ENCODE measurements at regions not wholly inside any gene's neighbourhood (a gene's known extent, or its start where the extent isn't known, plus 50 kb on each side); places are given as distances from the start of the nearest gene placed in this dataset.
A peak's percentile ranks its signal among the peaks of the same experiment; 100 is the strongest.

DNA sequence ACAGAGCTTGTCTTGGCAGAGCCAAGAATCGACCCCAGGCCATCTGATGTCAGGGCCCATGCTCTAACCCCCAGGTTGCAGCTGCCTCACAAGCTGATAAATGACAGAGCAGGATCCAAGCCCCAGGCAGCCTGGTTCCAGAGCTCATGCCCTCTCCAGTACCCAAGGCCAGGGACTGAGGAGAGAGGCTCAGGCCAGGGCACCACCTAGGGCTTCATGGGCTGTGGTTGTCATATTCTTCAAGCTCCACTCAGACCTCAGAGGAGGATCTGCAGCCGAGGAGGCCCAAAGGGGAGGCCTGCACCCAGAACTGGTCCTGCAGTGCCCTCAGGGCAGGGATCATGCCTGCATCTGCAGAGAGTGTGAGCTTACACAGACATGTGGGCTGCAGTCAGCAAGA lies 301.1 kb downstream of the MATN1 start:
- Mint-ChIP-seq H3K9me3 (no peaks in the 10 kb centered on the region), H3K27ac (no peak overlapping the region), H3K36me3 (no peaks in the 10 kb centered on the region), H3K27me3 (peaks cover 9% of the 10 kb centered on the region), H3K4me3 (no peak overlapping the region), H3K4me1 (no peaks in the 10 kb centered on the region)

DNA sequence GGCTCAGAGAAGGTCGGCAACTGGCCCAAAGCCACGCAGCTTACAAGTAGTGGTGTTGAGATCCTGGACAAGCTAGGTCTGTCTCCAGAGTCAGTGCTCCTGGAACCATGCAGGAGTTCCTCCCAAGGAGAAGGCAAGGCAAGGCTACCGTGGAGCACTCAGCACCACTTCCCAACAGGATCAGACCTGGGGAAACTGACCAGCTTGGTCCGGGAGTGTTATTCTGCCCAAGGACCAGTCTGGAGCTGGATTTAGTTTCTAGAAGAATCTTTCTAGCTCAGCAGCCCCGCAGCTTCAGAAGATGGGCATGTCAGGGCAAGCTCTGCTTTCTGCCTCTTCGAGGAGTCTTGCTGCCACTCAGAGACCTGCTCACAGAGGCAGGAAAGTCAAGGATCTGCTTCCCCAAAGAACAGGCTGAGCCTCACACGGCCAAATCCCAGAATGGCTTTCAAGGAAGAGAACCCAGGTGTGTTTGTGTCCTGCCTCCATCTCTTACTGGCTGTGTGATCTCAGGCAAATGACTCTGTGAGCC lies 302.8 kb downstream of the MATN1 start:
- no peaks in the 10 kb centered on the region for H3K4me1 Mint-ChIP-seq
- no peak overlapping the region for H3K4me3 Mint-ChIP-seq
- no peaks in the 10 kb centered on the region for H3K9me3 Mint-ChIP-seq
- no peaks in the 10 kb centered on the region for H3K36me3 Mint-ChIP-seq
- H3K27me3 Mint-ChIP-seq = peaks cover 9% of the 10 kb centered on the region
- no peak overlapping the region for H3K27ac Mint-ChIP-seq

DNA sequence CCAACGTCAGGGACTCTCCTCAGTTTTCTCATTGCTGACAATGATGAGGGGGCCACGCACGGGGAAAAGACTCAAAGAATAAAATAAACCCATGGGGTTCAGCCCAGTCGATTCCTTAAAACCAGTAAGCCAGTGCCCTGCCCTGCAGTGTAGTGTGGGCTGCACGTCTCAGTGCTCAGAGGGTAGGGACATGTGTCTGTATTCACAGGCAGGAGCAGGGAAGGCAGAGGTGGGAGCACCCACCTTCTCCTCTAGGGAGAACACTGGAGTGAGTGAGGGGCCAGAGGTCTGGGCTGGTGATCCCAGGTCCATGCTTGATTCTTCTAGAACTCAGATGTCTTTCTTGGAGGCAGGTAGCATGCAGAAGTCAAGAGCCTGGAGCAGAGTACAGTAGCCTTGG lies 303.6 kb downstream of the MATN1 start:
- Mint-ChIP-seq H3K9me3 (no peaks in the 10 kb centered on the region), H3K27ac (no peak overlapping the region), H3K27me3 (peaks cover 8% of the 10 kb centered on the region), H3K4me1 (no peaks in the 10 kb centered on the region), H3K4me3 (no peak overlapping the region), H3K36me3 (no peaks in the 10 kb centered on the region)

DNA sequence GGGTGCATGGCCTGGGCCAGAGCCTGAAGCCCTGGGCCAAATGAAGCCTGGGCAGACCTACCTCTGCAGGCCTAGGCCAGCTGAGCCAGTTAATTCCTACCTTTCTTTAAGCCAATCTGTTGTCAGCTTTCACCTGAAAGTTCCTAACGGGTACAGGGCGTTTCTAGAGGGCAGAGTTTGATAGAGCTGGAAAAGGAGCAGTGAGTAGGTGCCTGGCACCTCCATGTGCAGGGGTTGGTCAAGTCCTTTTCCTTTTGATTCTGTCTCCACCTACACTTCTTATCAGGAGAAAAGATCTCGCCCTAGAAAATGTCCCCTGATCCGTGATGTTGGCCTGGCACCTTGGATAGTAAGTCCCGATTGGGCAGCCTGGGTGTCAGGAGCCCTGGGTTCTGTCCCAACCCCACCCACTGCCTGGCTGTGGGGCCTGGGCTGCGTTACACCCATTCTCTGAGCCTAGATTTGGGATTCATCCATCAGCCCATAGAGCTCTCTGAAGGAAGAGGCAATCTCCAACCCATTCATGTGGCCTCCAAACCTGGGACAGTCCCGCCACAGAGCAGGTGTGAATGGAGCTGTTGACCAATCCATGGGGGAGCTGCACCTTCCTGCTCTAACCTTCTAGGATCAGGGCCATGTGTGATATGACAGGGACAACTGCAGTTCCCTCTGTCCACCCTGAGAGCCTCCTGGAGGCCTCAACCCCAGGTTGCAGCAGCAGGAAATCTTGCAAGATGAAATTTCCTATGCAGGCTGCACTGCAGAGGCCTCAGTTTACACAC lies 304.3 kb downstream of the MATN1 start:
- Mint-ChIP-seq H3K27me3 (peaks cover 8% of the 10 kb centered on the region), H3K36me3 (no peaks in the 10 kb centered on the region), H3K4me1 (no peaks in the 10 kb centered on the region), H3K4me3 (no peak overlapping the region), H3K27ac (no peak overlapping the region), H3K9me3 (no peaks in the 10 kb centered on the region)

DNA sequence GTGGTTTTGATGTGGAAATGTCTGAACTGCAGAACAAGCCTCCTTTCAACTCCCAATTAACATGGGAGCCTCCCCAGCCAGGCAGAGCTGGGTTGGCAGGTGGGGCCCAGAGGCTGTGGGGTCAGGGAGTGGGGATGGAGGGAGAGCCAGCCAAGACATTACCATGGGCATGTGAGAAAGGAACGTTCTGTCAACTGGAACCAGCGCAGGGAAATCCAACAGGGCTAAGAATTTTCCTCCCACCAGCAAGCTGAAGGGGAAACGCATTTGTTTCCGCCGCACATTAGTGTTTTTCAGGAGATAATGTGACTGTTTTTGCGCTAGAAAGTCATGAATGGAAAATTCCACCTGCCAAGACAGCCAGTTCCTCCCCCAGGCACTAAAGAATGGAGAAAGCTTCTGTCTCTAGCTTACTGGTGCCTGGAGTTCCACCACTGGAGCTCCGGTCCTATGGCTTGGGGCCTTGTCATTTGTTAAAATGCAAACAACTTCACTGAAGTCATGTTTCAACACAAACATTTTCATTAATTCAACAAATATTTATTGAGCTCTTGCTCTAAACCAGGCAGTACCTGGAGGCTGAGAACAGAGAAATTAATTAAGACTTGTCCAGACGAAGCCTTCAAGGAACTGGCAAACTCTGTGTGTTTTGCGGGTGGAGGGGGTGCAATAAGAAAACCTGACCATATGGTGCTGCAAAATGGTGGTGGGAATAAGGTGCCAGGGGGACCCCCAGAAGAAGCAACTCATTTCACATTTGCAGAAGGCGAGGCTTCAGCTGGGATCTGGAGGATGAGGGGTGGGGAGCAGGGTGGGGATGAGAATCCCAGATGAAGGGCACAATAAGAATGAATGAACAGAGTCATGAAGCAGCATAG lies 305.1 kb downstream of the MATN1 start:
- no peak overlapping the region for H3K4me3 Mint-ChIP-seq
- no peak overlapping the region for H3K27ac Mint-ChIP-seq
- no peaks in the 10 kb centered on the region for H3K9me3 Mint-ChIP-seq
- H3K27me3 Mint-ChIP-seq = peaks cover 8% of the 10 kb centered on the region
- no peaks in the 10 kb centered on the region for H3K4me1 Mint-ChIP-seq
- no peaks in the 10 kb centered on the region for H3K36me3 Mint-ChIP-seq

DNA sequence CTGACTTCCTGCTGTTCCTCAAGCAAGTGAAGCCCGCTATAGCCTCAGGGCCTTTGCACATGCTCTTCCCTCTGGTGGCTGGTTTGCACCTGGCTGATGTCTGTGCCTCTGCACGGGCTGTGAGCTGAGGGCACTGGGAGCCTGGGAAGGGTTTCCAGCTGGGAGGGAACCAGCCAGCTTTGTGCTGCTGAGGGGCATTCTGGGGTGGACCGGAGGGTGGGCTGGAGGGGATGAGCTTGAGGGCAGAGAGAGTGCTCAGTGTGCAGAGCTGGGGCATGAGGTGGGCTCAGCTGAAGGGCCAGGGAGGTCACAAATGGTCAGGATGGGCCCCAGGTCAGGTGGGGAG lies 305.7 kb downstream of the MATN1 start:
- Mint-ChIP-seq H3K9me3 (no peaks in the 10 kb centered on the region), H3K36me3 (no peaks in the 10 kb centered on the region), H3K4me3 (no peak overlapping the region), H3K27me3 (peaks cover 7% of the 10 kb centered on the region), H3K4me1 (no peaks in the 10 kb centered on the region), H3K27ac (no peak overlapping the region)

DNA sequence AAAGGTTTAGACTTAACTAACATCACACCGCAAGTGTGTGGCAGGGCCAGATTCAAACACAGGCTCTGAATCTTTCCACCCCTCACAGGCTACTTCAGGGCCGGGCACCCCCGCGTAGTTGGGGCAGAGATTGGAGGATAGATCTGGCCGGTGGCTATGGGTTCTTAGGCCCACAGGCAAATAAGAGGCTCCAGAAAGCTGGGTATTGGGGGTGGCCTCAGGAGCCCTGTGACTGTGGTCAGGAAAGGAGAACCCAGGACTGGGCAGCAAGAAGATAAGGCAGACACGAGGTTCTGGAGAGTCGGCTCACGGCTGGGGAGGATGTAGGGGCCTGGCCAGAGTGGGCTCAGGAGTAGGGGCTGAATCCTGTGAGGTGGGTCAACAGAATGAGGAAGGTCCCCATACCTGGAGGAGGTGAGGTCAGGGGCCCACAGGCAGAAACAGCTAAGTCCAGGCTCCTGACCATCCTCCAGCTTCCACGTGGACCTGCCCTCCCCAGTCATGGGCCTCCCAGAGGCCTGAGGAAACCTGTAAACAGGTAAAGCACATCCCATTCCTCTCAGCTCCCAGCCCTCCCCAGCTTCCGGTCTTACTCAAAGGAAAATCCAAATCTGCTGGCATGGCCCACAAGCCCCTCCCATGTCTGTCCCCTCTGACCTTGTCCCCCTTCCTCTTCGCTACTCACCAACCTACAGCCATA lies 306.2 kb downstream of the MATN1 start:
- Mint-ChIP-seq H3K36me3 (no peaks in the 10 kb centered on the region), H3K4me3 (no peak overlapping the region), H3K27me3 (peaks cover 7% of the 10 kb centered on the region)

DNA sequence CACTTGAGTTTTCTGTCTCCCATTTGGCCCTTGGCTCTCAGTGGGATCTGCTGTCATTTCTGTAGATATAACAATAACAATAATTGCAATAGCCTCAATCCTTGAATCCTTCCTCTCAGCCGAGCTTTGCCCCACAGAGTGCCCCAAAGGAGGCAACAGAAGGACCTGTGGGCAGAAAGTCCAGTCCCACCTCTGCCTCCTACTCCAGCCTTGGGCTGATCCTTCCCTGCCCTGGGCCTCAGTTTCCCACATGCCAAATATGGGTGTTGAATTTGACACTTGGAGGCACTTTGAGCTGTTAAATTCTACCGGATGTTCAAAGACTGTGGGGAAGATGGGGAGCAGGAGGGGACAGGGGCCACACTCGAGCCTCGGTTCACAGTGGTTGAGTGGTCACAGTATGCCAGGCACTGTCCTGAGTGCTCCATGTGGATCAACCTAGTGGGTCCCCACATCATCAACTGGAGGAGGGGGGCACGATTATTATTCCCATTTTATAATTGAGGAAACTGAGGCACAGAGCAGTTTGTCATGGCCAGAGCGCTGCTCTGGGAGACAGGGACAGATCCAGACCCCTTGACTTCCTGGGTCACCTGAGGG lies 307.1 kb downstream of the MATN1 start:
- H3K27ac Mint-ChIP-seq = no peak overlapping the region
- no peaks in the 10 kb centered on the region for H3K9me3 Mint-ChIP-seq
- H3K4me1 Mint-ChIP-seq = no peaks in the 10 kb centered on the region
- H3K4me3 Mint-ChIP-seq = no peak overlapping the region
- no peaks in the 10 kb centered on the region for H3K36me3 Mint-ChIP-seq
- peaks cover 7% of the 10 kb centered on the region for H3K27me3 Mint-ChIP-seq

More for the DNA sequence above, 306.2 kb downstream of the MATN1 start:
- H3K9me3 Mint-ChIP-seq = no peaks in the 10 kb centered on the region
- H3K4me1 Mint-ChIP-seq = no peaks in the 10 kb centered on the region
- no peak overlapping the region for H3K27ac Mint-ChIP-seq

DNA sequence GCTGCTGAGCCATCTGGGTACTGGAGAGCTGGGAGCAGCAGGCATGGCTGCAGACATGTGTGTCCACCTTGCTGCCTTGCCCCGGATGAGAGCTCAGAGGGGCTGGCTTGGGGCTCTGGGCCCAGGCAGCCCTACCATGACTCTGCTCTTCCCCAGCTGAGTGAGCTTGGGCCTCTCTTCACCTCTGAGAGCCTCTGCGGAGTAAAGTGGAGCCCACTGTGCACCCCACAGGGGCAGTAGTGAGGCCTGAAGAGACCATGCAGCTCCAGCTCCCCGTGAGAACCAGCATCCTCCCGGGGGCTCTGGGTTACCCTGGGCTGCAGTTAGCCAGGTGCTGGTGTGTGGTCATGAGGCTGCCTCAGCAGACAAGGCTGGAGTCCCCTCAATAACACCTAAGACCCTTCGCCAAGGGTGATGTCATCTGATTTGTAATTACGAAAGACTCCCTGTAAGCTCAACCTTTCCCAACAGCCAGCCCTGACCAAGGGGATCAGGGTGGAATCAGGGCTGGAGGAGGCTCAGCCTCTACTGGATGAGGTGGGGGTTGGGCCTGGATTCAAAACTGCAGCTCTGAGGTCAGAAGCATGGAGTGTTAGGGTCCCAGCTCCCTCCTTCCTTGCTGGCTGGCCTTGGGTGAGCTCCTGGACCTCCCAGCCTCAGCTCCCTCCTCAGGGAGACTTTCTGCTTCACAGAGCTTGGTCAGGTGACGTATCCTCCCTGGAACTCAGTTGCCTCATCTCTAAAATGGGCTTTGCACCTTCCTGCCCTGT lies 308.0 kb downstream of the MATN1 start:
- Mint-ChIP-seq H3K4me3 (no peak overlapping the region), H3K4me1 (no peaks in the 10 kb centered on the region), H3K9me3 (no peaks in the 10 kb centered on the region), H3K27ac (no peak overlapping the region), H3K27me3 (peaks cover 4% of the 10 kb centered on the region), H3K36me3 (no peaks in the 10 kb centered on the region)

DNA sequence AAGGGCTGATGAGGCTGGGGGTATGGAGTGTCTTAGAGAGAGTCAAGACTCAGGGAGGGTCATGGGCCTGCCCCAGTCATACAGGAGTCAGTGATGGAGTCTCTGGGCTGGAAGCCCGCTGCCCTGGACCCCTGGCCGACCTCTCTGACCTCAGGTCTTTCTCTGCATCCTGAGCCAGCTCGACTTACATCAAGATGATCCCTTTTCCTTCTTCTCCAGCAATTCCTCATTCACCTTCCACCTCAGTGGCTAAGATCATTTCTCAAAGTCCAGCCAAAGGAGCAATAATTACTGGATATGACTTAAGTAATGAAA lies 308.6 kb downstream of the MATN1 start:
- no peaks in the 10 kb centered on the region for H3K9me3 Mint-ChIP-seq
- H3K4me3 Mint-ChIP-seq = no peak overlapping the region
- peak overlapping the region; percentile 36 for H3K27ac Mint-ChIP-seq
- no peaks in the 10 kb centered on the region for H3K36me3 Mint-ChIP-seq
- no peaks in the 10 kb centered on the region for H3K4me1 Mint-ChIP-seq
- peaks cover 4% of the 10 kb centered on the region for H3K27me3 Mint-ChIP-seq

DNA sequence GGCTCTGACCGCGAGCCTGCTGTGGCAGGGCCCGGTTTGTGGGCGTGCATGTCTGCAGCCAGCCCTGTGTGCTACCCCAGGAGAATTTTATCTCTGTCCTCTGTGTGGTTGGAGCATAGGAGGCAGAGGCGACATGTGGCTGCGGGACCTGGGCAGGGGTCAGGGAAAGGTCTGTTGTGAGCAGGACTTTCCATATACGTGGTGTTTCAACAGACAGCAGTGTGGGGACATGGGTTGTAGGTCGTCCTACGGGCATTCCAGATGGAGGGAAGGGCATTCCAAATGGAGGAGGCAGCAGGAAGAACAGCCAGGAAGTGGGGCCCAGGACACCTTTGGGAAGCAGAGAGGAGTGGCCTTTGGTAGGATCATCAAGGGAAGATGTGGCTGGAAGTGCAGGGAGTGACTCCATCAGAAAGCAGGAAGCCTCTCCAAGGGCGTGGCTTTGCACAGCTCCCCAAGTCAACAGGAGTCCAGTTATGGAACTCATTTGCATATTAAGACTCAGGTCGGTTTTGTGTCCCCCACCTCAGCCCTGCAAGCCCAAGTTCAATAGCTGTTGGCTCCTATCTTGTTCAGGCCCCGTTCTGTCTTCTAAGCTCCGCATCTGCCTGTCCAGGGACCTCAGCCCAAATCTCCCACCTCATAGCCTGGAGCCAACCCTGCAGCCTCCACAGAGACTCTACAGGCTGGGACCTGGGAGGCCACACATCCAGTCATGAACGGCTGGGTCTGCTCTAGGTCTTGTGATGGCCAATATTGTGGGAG lies 309.1 kb downstream of the MATN1 start:
- Mint-ChIP-seq H3K4me1 (no peaks in the 10 kb centered on the region), H3K27me3 (peaks cover 4% of the 10 kb centered on the region), H3K9me3 (no peaks in the 10 kb centered on the region), H3K36me3 (no peaks in the 10 kb centered on the region), H3K4me3 (no peak overlapping the region), H3K27ac (peak overlapping the region; percentile 36)

DNA sequence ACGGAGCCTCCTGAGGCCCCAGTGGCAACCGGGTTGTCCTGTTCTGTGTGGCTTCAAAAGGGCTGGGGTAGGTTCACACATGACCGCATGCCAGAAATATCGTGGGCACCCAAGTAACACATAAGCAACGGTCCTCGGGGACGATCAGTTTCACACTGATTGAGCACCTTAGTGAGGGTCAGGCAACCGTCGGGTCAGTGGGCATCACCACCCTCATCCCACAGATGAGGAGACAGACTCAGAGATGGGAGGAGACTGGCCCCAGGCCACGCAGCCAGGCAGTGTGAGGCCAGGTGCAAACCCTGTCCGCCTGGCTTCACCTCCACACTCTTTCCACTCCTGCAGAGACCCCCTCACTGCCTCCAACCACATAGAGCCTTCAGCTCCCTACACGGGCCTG lies 309.8 kb downstream of the MATN1 start:
- Mint-ChIP-seq H3K4me1 (no peaks in the 10 kb centered on the region), H3K4me3 (no peak overlapping the region), H3K27me3 (peaks cover 4% of the 10 kb centered on the region), H3K36me3 (no peaks in the 10 kb centered on the region), H3K9me3 (no peaks in the 10 kb centered on the region), H3K27ac (no peak overlapping the region)

DNA sequence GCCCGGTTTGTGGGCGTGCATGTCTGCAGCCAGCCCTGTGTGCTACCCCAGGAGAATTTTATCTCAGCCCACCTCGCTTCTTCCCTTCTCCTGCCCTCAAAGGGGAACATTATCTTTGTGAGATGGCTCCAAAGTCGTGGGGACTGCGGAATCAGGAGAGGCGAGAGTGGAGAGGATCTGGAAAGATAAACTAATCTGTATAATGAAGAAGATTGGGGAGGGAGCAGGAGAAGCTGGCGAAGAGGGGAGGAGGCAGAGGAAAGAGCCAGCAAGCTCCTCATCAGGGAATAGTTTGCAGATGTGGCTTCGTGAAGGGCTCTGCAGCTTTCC lies 310.3 kb downstream of the MATN1 start:
- no peak overlapping the region for H3K27ac Mint-ChIP-seq
- H3K36me3 Mint-ChIP-seq = no peaks in the 10 kb centered on the region
- no peak overlapping the region for H3K4me3 Mint-ChIP-seq
- no peaks in the 10 kb centered on the region for H3K9me3 Mint-ChIP-seq
- no peaks in the 10 kb centered on the region for H3K4me1 Mint-ChIP-seq
- peaks cover 4% of the 10 kb centered on the region for H3K27me3 Mint-ChIP-seq

DNA sequence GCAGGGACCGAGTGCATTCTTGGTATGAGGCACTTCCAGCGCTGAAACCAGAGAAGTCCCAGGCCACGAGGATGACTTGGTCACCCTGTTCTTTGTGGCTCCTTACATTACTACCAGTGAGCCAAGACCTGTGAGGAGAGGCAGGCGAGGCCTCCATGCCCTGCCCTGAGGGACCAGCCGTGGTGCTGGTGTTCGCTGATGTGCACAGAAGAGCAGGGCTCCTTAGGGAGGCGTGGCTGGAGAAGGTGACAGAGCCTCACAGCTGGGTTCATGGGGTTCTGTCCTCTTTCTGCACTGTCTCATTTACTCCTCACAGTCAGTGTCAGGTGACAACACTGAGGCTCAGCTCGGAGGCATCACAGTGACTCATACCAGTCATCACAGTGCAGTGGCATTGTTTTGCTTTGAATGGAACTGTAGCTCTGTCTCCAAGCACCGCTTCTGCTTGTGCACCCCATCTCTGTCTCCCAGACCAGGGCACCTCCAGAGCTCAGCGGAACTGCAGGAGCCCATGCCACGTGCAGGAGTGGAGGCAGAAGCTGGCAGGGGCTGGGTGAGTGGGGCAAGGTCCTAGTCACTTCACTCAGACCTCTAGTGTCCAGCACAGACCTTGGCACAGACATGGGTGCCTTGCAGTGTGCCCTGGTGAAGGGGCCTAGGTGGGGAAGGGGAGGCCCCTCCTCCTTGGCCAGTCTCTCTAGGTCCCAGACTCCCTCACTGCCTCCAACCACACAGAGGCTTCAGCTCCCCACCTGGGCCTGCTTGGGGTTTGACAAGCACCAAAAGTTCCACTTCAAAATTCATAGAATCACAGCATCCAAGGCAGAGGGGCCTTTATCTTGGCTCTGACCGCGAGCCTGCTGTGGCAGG lies 310.9 kb downstream of the MATN1 start:
- H3K4me3 Mint-ChIP-seq = no peak overlapping the region
- H3K27me3 Mint-ChIP-seq = peaks cover 6% of the 10 kb centered on the region
- H3K9me3 Mint-ChIP-seq = no peaks in the 10 kb centered on the region
- H3K4me1 Mint-ChIP-seq = no peaks in the 10 kb centered on the region
- H3K36me3 Mint-ChIP-seq = no peaks in the 10 kb centered on the region
- H3K27ac Mint-ChIP-seq = no peak overlapping the region
